ENCODE measurements at regions not wholly inside any gene's neighbourhood (a gene's known extent, or its start where the extent isn't known, plus 50 kb on each side); places are given as distances from the start of the nearest gene placed in this dataset.

GRCh38 chr10:111988646-111989045 is 194.9 kb downstream of the GPAM start:
- H3K4me3 ChIP-seq (ENCODE audit: low read depth, low read length) = no peak overlapping the region
- H3K27ac ChIP-seq = no peak overlapping the region
- H3K27me3 ChIP-seq (replicated peaks) = no peaks in the 10 kb centered on the region
- no peaks in the 10 kb centered on the region for H3K36me3 ChIP-seq (replicated peaks)
- in situ Hi-C loops (cut with HindIII; ENCODE audit: low pct_ligation_motif_present, low sequenced_read_pairs) = no loop called here
- no peak for DNase-seq
- TF ChIP-seq CTCF (IDR thresholded peaks at IDR 0.05; ENCODE audit: low read depth, low read length, missing control alignments) = no peak

GRCh38 chr10:111989136-111989911 is 194.2 kb downstream of the GPAM start:
- Histone ChIP-seq H3K36me3 (replicated peaks) (no peaks in the 10 kb centered on the region), H3K27ac (no peak overlapping the region), H3K27me3 (replicated peaks) (no peaks in the 10 kb centered on the region), H3K4me3 (ENCODE audit: low read depth, low read length) (no peak overlapping the region)
- in situ Hi-C loops (cut with HindIII; ENCODE audit: low pct_ligation_motif_present, low sequenced_read_pairs) = no loop called here
- DNase-seq = no peak
- TF ChIP-seq CTCF (IDR thresholded peaks at IDR 0.05; ENCODE audit: low read depth, low read length, missing control alignments) = no peak

DNA sequence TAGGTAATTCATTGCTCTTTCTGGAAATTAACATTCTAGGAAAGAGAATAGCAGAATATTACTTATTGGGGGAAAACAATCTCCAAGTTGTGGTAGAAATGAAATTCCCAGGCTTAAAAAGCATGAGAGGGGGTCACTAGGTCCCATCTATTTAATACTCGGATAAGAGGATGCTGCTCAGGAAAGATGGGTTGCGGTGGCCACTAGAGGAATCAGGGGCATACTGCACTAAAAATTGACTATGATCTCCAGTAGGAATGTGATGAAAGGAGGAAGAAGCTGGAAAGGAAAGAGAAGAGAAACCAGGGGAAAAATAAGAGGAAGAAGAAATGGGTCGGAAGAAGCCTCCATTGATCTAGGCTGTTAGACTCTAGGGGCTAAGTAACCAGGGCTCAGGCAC is 192.8 kb downstream of the GPAM start:
- no peaks in the 10 kb centered on the region for H3K27me3 ChIP-seq (replicated peaks)
- no peak overlapping the region for H3K27ac ChIP-seq
- no peaks in the 10 kb centered on the region for H3K36me3 ChIP-seq (replicated peaks)
- in situ Hi-C loops (cut with HindIII; ENCODE audit: low pct_ligation_motif_present, low sequenced_read_pairs) = no loop called here
- H3K4me3 ChIP-seq (ENCODE audit: low read depth, low read length) = no peak overlapping the region
- DNase-seq = no peak
- no peak for TF ChIP-seq CTCF (IDR thresholded peaks at IDR 0.05; ENCODE audit: low read depth, low read length, missing control alignments)

- in situ Hi-C loops (cut with HindIII; ENCODE audit: low pct_ligation_motif_present, low sequenced_read_pairs) = no loop called here
- no peaks in the 10 kb centered on the region for H3K27me3 ChIP-seq (replicated peaks)
- no peak overlapping the region for H3K27ac ChIP-seq
- H3K4me3 ChIP-seq (ENCODE audit: low read depth, low read length) = no peak overlapping the region
- TF ChIP-seq CTCF (IDR thresholded peaks at IDR 0.05; ENCODE audit: low read depth, low read length, missing control alignments) = no peak
- H3K36me3 ChIP-seq (replicated peaks) = no peaks in the 10 kb centered on the region
- no peak for DNase-seq
Measured at GRCh38 chr10:111993321-111993720, 190.2 kb downstream of the GPAM start.

- Histone ChIP-seq H3K4me3 (ENCODE audit: low read depth, low read length) (no peak overlapping the region), H3K36me3 (replicated peaks) (no peaks in the 10 kb centered on the region), H3K27ac (no peak overlapping the region), H3K27me3 (replicated peaks) (no peaks in the 10 kb centered on the region)
- in situ Hi-C loops (cut with HindIII; ENCODE audit: low pct_ligation_motif_present, low sequenced_read_pairs) = no loop called here
- TF ChIP-seq CTCF (IDR thresholded peaks at IDR 0.05; ENCODE audit: low read depth, low read length, missing control alignments) = no peak
- no peak for DNase-seq
Measured at GRCh38 chr10:111993872-111994426, 189.6 kb downstream of the GPAM start.
